ENCODE measurements at regions not wholly inside any gene's neighbourhood (a gene's known extent, or its start where the extent isn't known, plus 50 kb on each side); places are given as distances from the start of the nearest gene placed in this dataset.

GRCh38 chr11:80466570-80466969 lies 1025.7 kb upstream of the TENM4 start:
- Mint-ChIP-seq H3K4me1 (no peaks in the 10 kb centered on the region), H3K9me3 (ENCODE audit: low read depth) (peaks cover 18% of the 10 kb centered on the region), H3K27ac (no peak overlapping the region), H3K27me3 (no peaks in the 10 kb centered on the region), H3K36me3 (no peaks in the 10 kb centered on the region), H3K4me3 (no peak overlapping the region)
- CTCF ChIA-PET: no interaction called here
- ATAC-seq: no peak
- no peak for DNase-seq

- DNase-seq (no peak), ATAC-seq (no peak)
- CTCF ChIA-PET: no interaction called here
- Mint-ChIP-seq H3K9me3 (ENCODE audit: low read depth) (peaks cover 20% of the 10 kb centered on the region), H3K4me3 (no peak overlapping the region), H3K27ac (no peak overlapping the region), H3K4me1 (no peaks in the 10 kb centered on the region), H3K27me3 (no peaks in the 10 kb centered on the region), H3K36me3 (no peaks in the 10 kb centered on the region)
These were observed 1021.4 kb upstream of the TENM4 start for GRCh38 chr11:80462211-80462610.

- ATAC-seq (no peak), DNase-seq (no peak)
- peaks cover 11% of the 10 kb centered on the region for H3K9me3 Mint-ChIP-seq (ENCODE audit: low read depth)
- CTCF ChIA-PET: no interaction called here
- no peak overlapping the region for H3K4me3 Mint-ChIP-seq
- no peak overlapping the region for H3K27ac Mint-ChIP-seq
- H3K36me3 Mint-ChIP-seq: no peaks in the 10 kb centered on the region
- H3K27me3 Mint-ChIP-seq: no peaks in the 10 kb centered on the region
- H3K4me1 Mint-ChIP-seq: no peaks in the 10 kb centered on the region
These were observed 1017.5 kb upstream of the TENM4 start for GRCh38 chr11:80458376-80458775.

- DNase-seq (no peak), ATAC-seq (no peak)
- H3K27ac Mint-ChIP-seq: no peak overlapping the region
- peaks cover 11% of the 10 kb centered on the region for H3K9me3 Mint-ChIP-seq (ENCODE audit: low read depth)
- H3K27me3 Mint-ChIP-seq: no peaks in the 10 kb centered on the region
- CTCF ChIA-PET: no interaction called here
- H3K36me3 Mint-ChIP-seq: no peaks in the 10 kb centered on the region
- H3K4me3 Mint-ChIP-seq: no peak overlapping the region
- H3K4me1 Mint-ChIP-seq: no peaks in the 10 kb centered on the region
These were observed 1017.0 kb upstream of the TENM4 start for GRCh38 chr11:80457823-80458222.

GRCh38 chr11:80455818-80456217 lies 1015.0 kb upstream of the TENM4 start:
- ATAC-seq: no peak
- Mint-ChIP-seq H3K4me3 (no peak overlapping the region), H3K9me3 (ENCODE audit: low read depth) (peaks cover 13% of the 10 kb centered on the region), H3K27me3 (no peaks in the 10 kb centered on the region), H3K27ac (no peak overlapping the region), H3K4me1 (no peaks in the 10 kb centered on the region), H3K36me3 (no peaks in the 10 kb centered on the region)
- no peak for DNase-seq
- CTCF ChIA-PET: no interaction called here

GRCh38 chr11:80451105-80451504 lies 1010.3 kb upstream of the TENM4 start:
- ATAC-seq (no peak), DNase-seq (no peak)
- CTCF ChIA-PET: no interaction called here
- H3K27ac Mint-ChIP-seq: no peak overlapping the region
- no peaks in the 10 kb centered on the region for H3K36me3 Mint-ChIP-seq
- H3K27me3 Mint-ChIP-seq: no peaks in the 10 kb centered on the region
- H3K9me3 Mint-ChIP-seq (ENCODE audit: low read depth): peaks cover 12% of the 10 kb centered on the region
- H3K4me1 Mint-ChIP-seq: no peaks in the 10 kb centered on the region
- no peak overlapping the region for H3K4me3 Mint-ChIP-seq

- H3K9me3 Mint-ChIP-seq (ENCODE audit: low read depth): peaks cover 8% of the 10 kb centered on the region
- H3K27me3 Mint-ChIP-seq: no peaks in the 10 kb centered on the region
- CTCF ChIA-PET: no interaction called here
- no peak overlapping the region for H3K4me3 Mint-ChIP-seq
- no peak overlapping the region for H3K27ac Mint-ChIP-seq
- no peak for ATAC-seq
- no peak for DNase-seq
- H3K36me3 Mint-ChIP-seq: no peaks in the 10 kb centered on the region
- no peaks in the 10 kb centered on the region for H3K4me1 Mint-ChIP-seq
These were observed 1007.9 kb upstream of the TENM4 start for GRCh38 chr11:80448709-80449108.

GRCh38 chr11:80443177-80443576 lies 1002.3 kb upstream of the TENM4 start:
- Mint-ChIP-seq H3K9me3 (ENCODE audit: low read depth) (peaks cover 5% of the 10 kb centered on the region), H3K27ac (no peak overlapping the region), H3K4me1 (no peaks in the 10 kb centered on the region), H3K27me3 (no peaks in the 10 kb centered on the region), H3K36me3 (no peaks in the 10 kb centered on the region), H3K4me3 (no peak overlapping the region)
- no peak for ATAC-seq
- CTCF ChIA-PET: no interaction called here
- no peak for DNase-seq

- CTCF ChIA-PET: no interaction called here
- H3K27me3 Mint-ChIP-seq: no peaks in the 10 kb centered on the region
- H3K4me3 Mint-ChIP-seq: no peak overlapping the region
- ATAC-seq (no peak), DNase-seq (no peak)
- H3K36me3 Mint-ChIP-seq: no peaks in the 10 kb centered on the region
- peaks cover 5% of the 10 kb centered on the region for H3K9me3 Mint-ChIP-seq (ENCODE audit: low read depth)
- H3K27ac Mint-ChIP-seq: no peak overlapping the region
- no peaks in the 10 kb centered on the region for H3K4me1 Mint-ChIP-seq
These were observed 1001.0 kb upstream of the TENM4 start for GRCh38 chr11:80441821-80442220.

GRCh38 chr11:80440835-80441234 lies 1000.0 kb upstream of the TENM4 start:
- H3K4me3 Mint-ChIP-seq: no peak overlapping the region
- CTCF ChIA-PET: no interaction called here
- no peak for DNase-seq
- ATAC-seq: no peak
- no peaks in the 10 kb centered on the region for H3K4me1 Mint-ChIP-seq
- H3K36me3 Mint-ChIP-seq: no peaks in the 10 kb centered on the region
- H3K9me3 Mint-ChIP-seq (ENCODE audit: low read depth): peaks cover 3% of the 10 kb centered on the region
- no peak overlapping the region for H3K27ac Mint-ChIP-seq
- no peaks in the 10 kb centered on the region for H3K27me3 Mint-ChIP-seq

GRCh38 chr11:80436547-80436946 lies 995.7 kb upstream of the TENM4 start:
- Mint-ChIP-seq H3K4me1 (no peaks in the 10 kb centered on the region), H3K4me3 (no peak overlapping the region), H3K27ac (no peak overlapping the region), H3K27me3 (no peaks in the 10 kb centered on the region), H3K9me3 (ENCODE audit: low read depth) (peaks cover 16% of the 10 kb centered on the region), H3K36me3 (no peaks in the 10 kb centered on the region)
- CTCF ChIA-PET: no interaction called here
- ATAC-seq: no peak
- DNase-seq: no peak

GRCh38 chr11:80435345-80435744 lies 994.5 kb upstream of the TENM4 start:
- Mint-ChIP-seq H3K36me3 (no peaks in the 10 kb centered on the region), H3K27ac (no peak overlapping the region), H3K9me3 (ENCODE audit: low read depth) (peaks cover 16% of the 10 kb centered on the region), H3K4me1 (no peaks in the 10 kb centered on the region), H3K4me3 (no peak overlapping the region), H3K27me3 (no peaks in the 10 kb centered on the region)
- CTCF ChIA-PET: interaction anchor here (0.6 kb wide), 1 partner anchor 179 kb away, joined by 3 read pairs; no protein-coding TSS in a partner anchor
- DNase-seq (no peak), ATAC-seq (no peak)

GRCh38 chr11:80432057-80432456 lies 991.2 kb upstream of the TENM4 start:
- ATAC-seq: no peak
- Mint-ChIP-seq H3K9me3 (ENCODE audit: low read depth) (peaks cover 15% of the 10 kb centered on the region), H3K4me1 (no peaks in the 10 kb centered on the region), H3K36me3 (no peaks in the 10 kb centered on the region), H3K27ac (no peak overlapping the region), H3K4me3 (no peak overlapping the region), H3K27me3 (no peaks in the 10 kb centered on the region)
- DNase-seq: no peak
- CTCF ChIA-PET: no interaction called here

- DNase-seq (no peak), ATAC-seq (no peak)
- H3K4me1 Mint-ChIP-seq: no peaks in the 10 kb centered on the region
- H3K27ac Mint-ChIP-seq: no peak overlapping the region
- H3K27me3 Mint-ChIP-seq: no peaks in the 10 kb centered on the region
- peaks cover 3% of the 10 kb centered on the region for H3K9me3 Mint-ChIP-seq (ENCODE audit: low read depth)
- no peak overlapping the region for H3K4me3 Mint-ChIP-seq
- CTCF ChIA-PET: no interaction called here
- no peaks in the 10 kb centered on the region for H3K36me3 Mint-ChIP-seq
These were observed 983.3 kb upstream of the TENM4 start for GRCh38 chr11:80424012-80424695.

- CTCF ChIA-PET: no interaction called here
- Mint-ChIP-seq H3K36me3 (no peaks in the 10 kb centered on the region), H3K27ac (no peak overlapping the region), H3K9me3 (ENCODE audit: low read depth) (peaks cover 3% of the 10 kb centered on the region), H3K4me3 (no peak overlapping the region), H3K4me1 (no peaks in the 10 kb centered on the region), H3K27me3 (no peaks in the 10 kb centered on the region)
- DNase-seq (no peak), ATAC-seq (no peak)
These were observed 979.5 kb upstream of the TENM4 start for GRCh38 chr11:80420374-80420773.

Measured in activated CD8-positive, alpha-beta memory T cell treated with anti-CD3 and anti-CD28 coated beads, Interleukin-2, amount 10 ng/mL, durations not matched to agents 7 days and 5 days (primary cell).